A549 (cell line): ENCODE measurements at regions not wholly inside any gene's neighbourhood (a gene's known extent, or its start where the extent isn't known, plus 50 kb on each side); places are given as distances from the start of the nearest gene placed in this dataset.

Source experiments
- ATAC-seq, 2 experiments: fragments of 200-7000 bp in 1 of 2; fragments of >200 bp in 1 of 2; cut with Nextera tagmentation in 1 of 2; cut with Tn5 transposase in 1 of 2; 3 replicates each; pipeline versions ENCODE4 v1.8.0 to v1.9.1; 2018 to 2020; ENCODE audit warnings: mild to moderate bottlenecking in 1 of 2, moderate library complexity in 1 of 2
- CTCF ChIA-PET: fragments of 300-600 bp; sonication (Branson Sonifier 250); formaldehyde crosslinking; extraction: SDS; loops from one replicate; lab custom pipeline; 2021; ENCODE audit warnings: antibody characterized with exemption, inconsistent platforms; lab: Yijun Ruan, JAX
- POLR2A ChIA-PET: fragments of 350-600 bp; formaldehyde crosslinking; extraction: SDS; loops from one replicate; lab custom pipeline; 2021; ENCODE audit warnings: antibody characterized with exemption, inconsistent platforms; lab: Yijun Ruan, JAX
- DNase-seq, 2 experiments: peaks; one replicate each; pipeline versions ENCODE4 v3.0.0 to v3.0.0-alpha.2; 2011 to 2016; ENCODE audit warnings: low read depth in 1 of 2, low spot score in 1 of 2
- FAIRE-seq: peaks from 2 replicates; lab custom pipeline; 2011; peaks lifted over from hg19 to GRCh38; lab: Jason Lieb, UNC
- H3K27ac ChIP-seq, 2 experiments: fragments of >200 bp; sonication (Bioruptor Twin); formaldehyde crosslinking; 3 replicates each; pipeline ENCODE4 v1.5.1; 2016 to 2017
- H3K4me1 ChIP-seq: fragments of >200 bp; sonication (Bioruptor Twin); formaldehyde crosslinking; 3 replicates; pipeline ENCODE4 v1.6.1; 2016
- H3K4me2 ChIP-seq: fragments of >200 bp; sonication (Bioruptor Twin); formaldehyde crosslinking; 3 replicates; pipeline ENCODE4 v1.6.1; 2016
- H3K4me3 ChIP-seq: fragments of >200 bp; sonication (Bioruptor Twin); formaldehyde crosslinking; 3 replicates; pipeline ENCODE4 v1.5.1; 2016
- H3K9me3 ChIP-seq: fragments of >200 bp; sonication (Bioruptor Twin); formaldehyde crosslinking; 3 replicates; pipeline ENCODE4 v1.6.1; 2016
- BCL3 ChIP-seq: fragments of >200 bp; sonication (Bioruptor Twin); formaldehyde crosslinking; IDR thresholded peaks from 3 replicates; pipeline ENCODE4 v1.6.1; 2016
- CBX8 ChIP-seq: fragments of 200-600 bp; sonication (generic); IDR thresholded peaks from 2 replicates; pipeline ENCODE4 v1.6.1; 2016
- CTCF ChIP-seq: fragments of >200 bp; sonication (Bioruptor Twin); formaldehyde crosslinking; IDR thresholded peaks from 3 replicates; pipeline ENCODE4 v1.5.1; 2016
- ESRRA ChIP-seq: fragments of 150-350 bp; IDR thresholded peaks from 2 replicates; pipeline ENCODE4 v1.6.1; 2014; ENCODE audit warnings: mild to moderate bottlenecking, low read length, borderline replicate concordance
- FOSL2 ChIP-seq, 2 experiments: fragments of 450-650 bp in 1 of 2; fragments of >200 bp in 1 of 2; sonication (Bioruptor Twin) in 1 of 2; formaldehyde crosslinking; IDR thresholded peaks; 2 replicates each; pipeline versions ENCODE4 v1.5.0 to v1.6.1; 2016 to 2020; ENCODE audit warnings: mild to moderate bottlenecking in 1 of 2, moderate library complexity in 1 of 2
- FOXS1 ChIP-seq: fragments of 250-450 bp; sonication (Bioruptor Pico); IDR thresholded peaks from 2 replicates; pipeline ENCODE4 v1.5.0; 2020; ENCODE audit warnings: mild to moderate bottlenecking, moderate library complexity
- HOXA7 ChIP-seq: fragments of 250-450 bp; sonication (Bioruptor Pico); IDR thresholded peaks from 2 replicates; pipeline ENCODE4 v1.5.0; 2020; ENCODE audit warnings: mild to moderate bottlenecking, moderate library complexity
- KDM1A ChIP-seq: fragments of 200-600 bp; sonication (generic); IDR thresholded peaks from 2 replicates; pipeline ENCODE4 v1.6.1; 2016; ENCODE audit warnings: low read depth, mild to moderate bottlenecking
- MAFK ChIP-seq: fragments of 450-650 bp; IDR thresholded peaks from 2 replicates; pipeline ENCODE4 v1.6.1; 2014; ENCODE audit not compliant: partially characterized antibody
- MAX ChIP-seq: IDR thresholded peaks from 2 replicates; pipeline ENCODE4 v1.6.1; 2012
- NFE2L2 ChIP-seq: fragments of 150-350 bp; conservative IDR thresholded peaks from 2 replicates; pipeline ENCODE4 v1.6.1; 2014; ENCODE audit warnings: low read length
- NPAS2 ChIP-seq: fragments of 250-450 bp; sonication (Bioruptor Pico); IDR thresholded peaks from 2 replicates; pipeline ENCODE4 v1.8.0; 2022; ENCODE audit warnings: mild to moderate bottlenecking, moderate library complexity, borderline replicate concordance
- NR3C1 ChIP-seq: fragments of >200 bp; sonication (Bioruptor Twin); formaldehyde crosslinking; IDR thresholded peaks from 3 replicates; pipeline ENCODE4 v1.6.1; 2017
- PBX3 ChIP-seq: IDR thresholded peaks from 2 replicates; pipeline ENCODE4 v1.6.1; 2012
- USF2 ChIP-seq: fragments of 450-650 bp; IDR thresholded peaks from 2 replicates; pipeline ENCODE4 v1.6.1; 2014; ENCODE audit warnings: antibody characterized with exemption
- WGBS: methylation state at CpG from one replicate; pipeline ENCODE4 v1.1.6; 2017; ENCODE audit errors: missing lambda C conversion rate; 5-methylcytosine and 5-hydroxymethylcytosine counted together
- small RNA-seq, 6 experiments: library from RNA; depleted of rRNA; stranded (forward); fragments of <200 nt; gene quantifications; one replicate each; pipeline ENCODE3, GENCODE V24; 2012

- H3K4me1 ChIP-seq: peaks cover 11% of the 10 kb centered on the region
- no peak for DNase-seq
- TF ChIP-seq PBX3 (no peak), CBX8 (no peak), ESRRA (no peak), MAX (no peak), FOSL2 (IDR thresholded peaks at IDR 0.05) (no peak), FOSL2 (CRISPR knock-in tag; IDR thresholded peaks at IDR 0.05) (no peak)
- TF ChIP-seq, all 56 proteins: peak for 0
- Histone ChIP-seq H3K27ac (peak overlapping the region in 1 of 2 experiments; percentile 76; a peak in 2 of 6 replicates), H3K4me2 (no peak overlapping the region), H3K4me3 (no peak overlapping the region), H3K9me3 (no peaks in the 10 kb centered on the region)
- CTCF ChIA-PET: interaction anchor here (4.7 kb wide), 1 partner anchor 23 kb away, joined by 22 read pairs; no protein-coding TSS in a partner anchor
- POLR2A ChIA-PET: no interaction called here
- WGBS: 82% methylated on average over 6 of the region's 6 CpGs
- ATAC-seq (no peak; a peak in 1 of 6 replicates), FAIRE-seq (no peak)
Measured at GRCh38 chr20:41670631-41671030, 52.5 kb upstream of the CHD6 start.

GRCh38 chr20:41669708-41670263 is 51.6 kb upstream of the CHD6 start:
- Histone ChIP-seq H3K4me1 (peaks cover 11% of the 10 kb centered on the region), H3K9me3 (no peaks in the 10 kb centered on the region), H3K27ac (peak overlapping the region; percentile 57 to 76), H3K4me3 (no peak overlapping the region)
- DNase-seq: peak in 1 of 2 experiments; percentile 28
- WGBS: 24% methylated on average over 6 of the region's 6 CpGs
- FAIRE-seq: no peak
- POLR2A ChIA-PET: no interaction called here
- TF ChIP-seq FOXS1: no peak
- no peak for TF ChIP-seq BCL3
- peak; percentile 92 for TF ChIP-seq MAFK
- TF ChIP-seq NPAS2 (CRISPR knock-in tag): no peak
- TF ChIP-seq NR3C1: no peak
- TF ChIP-seq NFE2L2: peak; percentile 46; the same call in 1 of the 2 replicates
- TF ChIP-seq, all 56 proteins: peak for 2
- CTCF ChIA-PET: no interaction called here
- H3K4me2 ChIP-seq: peak overlapping the region; percentile 42
- peak; percentile 72 to 87 for ATAC-seq

- FAIRE-seq (no peak), DNase-seq (no peak), ATAC-seq (no peak)
- POLR2A ChIA-PET: no interaction called here
- no peak overlapping the region for H3K27ac ChIP-seq
- H3K4me1 ChIP-seq: peaks cover 11% of the 10 kb centered on the region
- WGBS: 81% methylated on average over 1 of the region's 1 CpG
- CTCF ChIA-PET: no interaction called here
- no peaks in the 10 kb centered on the region for H3K9me3 ChIP-seq
- H3K4me3 ChIP-seq: no peak overlapping the region
- TF ChIP-seq CTCF (no peak), KDM1A (no peak), USF2 (peak; percentile 10; the same call in 1 of the 2 replicates), HOXA7 (no peak)
- TF ChIP-seq, all 56 proteins: peak for 1
- H3K4me2 ChIP-seq: no peak overlapping the region
Measured at GRCh38 chr20:41668057-41668749, 50.0 kb upstream of the CHD6 start.

Small RNA genes lying in the stretch of these regions (small RNA-seq; reads per million reads assigned to genes)
- 0 to 0.16 (median 0) reads per million in 6 experiments for gene RF00568
- gene RNU6-1018P: 0 reads per million in 6 experiments
